NCI-H524 (cell line): ENCODE measurements at regions not wholly inside any gene's neighbourhood (a gene's known extent, or its start where the extent isn't known, plus 50 kb on each side); places are given as distances from the start of the nearest gene placed in this dataset.

Experiments
- DNase-seq, 2 experiments: peaks; one replicate each; lab custom pipeline; 2025; lab: John Stamatoyannopoulos, UW

DNA sequence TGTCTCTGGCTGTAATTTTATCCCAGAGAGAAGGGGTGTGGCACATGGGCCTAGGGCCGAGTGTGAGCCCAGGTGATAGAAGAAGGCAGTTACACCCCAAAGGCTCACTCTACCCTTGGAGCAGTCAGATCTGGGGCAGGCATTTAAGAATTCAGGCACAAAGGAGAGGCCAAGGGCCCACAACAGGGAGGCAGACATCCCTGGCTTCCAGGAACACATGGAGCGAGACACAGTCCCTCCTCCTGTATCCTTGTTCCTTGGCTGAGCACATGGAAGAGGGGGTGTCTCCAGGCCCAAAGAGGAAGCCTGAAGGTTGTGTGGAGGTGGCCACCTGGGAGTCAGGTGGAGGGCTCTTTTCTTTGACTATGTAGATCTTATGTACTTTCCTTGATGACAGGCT is 286.2 kb downstream of the RPS24 start:
- no peak for DNase-seq

GRCh38 chr10:78320506-78320905 is 286.8 kb downstream of the RPS24 start:
- DNase-seq, result no peak

GRCh38 chr10:78321000-78321399 is 287.3 kb downstream of the RPS24 start:
- no peak for DNase-seq

- no peak for DNase-seq
Observed at GRCh38 chr10:78321500-78321899, 287.8 kb downstream of the RPS24 start.

DNA sequence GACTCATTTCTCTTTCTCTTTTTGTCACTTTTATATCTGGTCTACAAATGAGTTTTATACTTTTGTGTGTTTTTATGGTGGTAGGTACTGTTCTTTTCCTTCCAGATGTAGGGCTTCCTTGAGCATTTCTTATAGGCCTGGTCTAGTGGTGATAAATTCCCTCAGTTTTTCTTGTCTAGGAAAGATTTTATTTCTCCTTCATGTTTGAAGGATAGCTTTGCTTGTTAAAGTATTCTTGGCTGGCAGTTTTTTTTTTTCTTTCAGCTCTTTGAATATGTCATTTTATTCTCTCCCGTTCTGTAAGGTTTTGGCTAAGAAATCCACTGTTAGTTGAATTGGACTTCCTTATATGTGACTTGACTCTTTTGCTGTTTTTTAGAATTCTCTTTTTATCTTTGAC is 292.7 kb downstream of the RPS24 start:
- DNase-seq, result no peak

- no peak for DNase-seq
Observed at GRCh38 chr10:78327778-78328591, 294.3 kb downstream of the RPS24 start.

GRCh38 chr10:78328592-78329404 is 295.1 kb downstream of the RPS24 start:
- DNase-seq, result no peak

GRCh38 chr10:78330884-78331283 is 297.2 kb downstream of the RPS24 start:
- no peak for DNase-seq

- DNase-seq, result no peak
Observed at GRCh38 chr10:78331391-78331922, 297.8 kb downstream of the RPS24 start.

GRCh38 chr10:78332012-78332411 is 298.3 kb downstream of the RPS24 start:
- no peak for DNase-seq

DNA sequence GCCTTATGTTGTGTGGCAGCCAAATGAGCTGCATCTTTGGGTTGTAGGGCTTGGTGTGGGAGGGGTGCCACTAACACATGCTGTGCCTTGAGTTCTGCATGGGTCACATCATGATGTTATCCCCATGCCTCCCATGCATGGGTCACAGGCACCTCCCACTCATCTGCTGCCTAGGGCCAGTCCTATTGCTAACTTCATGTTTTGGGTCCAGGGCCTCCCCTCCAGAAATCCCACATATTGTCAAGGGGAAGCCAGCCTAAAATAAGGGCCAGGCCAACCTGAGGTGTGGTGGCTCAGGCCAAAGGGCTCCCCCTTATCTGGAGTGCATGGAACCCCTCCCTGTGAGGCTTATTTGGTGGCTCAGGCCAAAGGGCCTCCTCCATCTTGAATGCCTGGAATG is 299.0 kb downstream of the RPS24 start:
- DNase-seq, result no peak

- peak in 1 of 2 experiments; percentile 66 for DNase-seq
Observed at GRCh38 chr10:78333362-78334143, 299.9 kb downstream of the RPS24 start.

GRCh38 chr10:78335371-78335690 is 301.7 kb downstream of the RPS24 start:
- DNase-seq, result no peak

DNA sequence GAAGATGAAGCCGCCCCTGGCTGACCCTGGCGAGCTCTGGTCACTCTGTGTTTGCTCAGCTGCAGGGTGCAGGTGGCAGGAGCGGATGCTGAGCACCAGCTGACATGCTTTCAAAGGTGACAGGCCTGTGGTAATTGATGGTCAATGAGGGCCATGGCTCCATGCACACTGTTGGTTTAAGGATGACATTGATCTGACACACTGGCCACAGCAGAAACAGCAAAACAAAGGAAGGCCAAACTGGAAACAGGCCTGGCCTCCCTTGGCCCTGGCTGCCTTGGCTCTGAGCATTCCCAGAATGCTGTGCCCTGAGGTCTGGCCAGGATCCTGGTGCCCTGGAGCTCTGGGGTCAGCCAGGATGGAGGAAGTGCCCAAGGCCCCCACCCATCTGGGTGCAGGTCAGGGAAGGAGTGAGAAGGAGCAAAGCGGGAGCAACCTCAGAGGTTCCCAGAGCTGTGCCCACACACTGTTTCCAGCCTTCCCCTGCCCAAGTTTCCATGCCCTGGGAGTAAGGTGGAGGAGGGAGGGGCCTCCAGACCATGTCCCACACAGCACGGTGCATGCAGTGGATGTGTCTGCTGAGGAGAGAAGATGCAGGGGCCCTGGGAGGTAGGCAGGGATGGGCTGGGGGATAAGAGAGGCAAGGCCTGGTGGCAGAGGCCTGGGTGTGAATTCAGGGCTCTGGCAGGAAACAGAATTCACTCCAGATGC is 302.2 kb downstream of the RPS24 start:
- DNase-seq, result no peak

- no peak for DNase-seq
Observed at GRCh38 chr10:78336402-78336791, 302.7 kb downstream of the RPS24 start.

- DNase-seq, result no peak
Observed at GRCh38 chr10:78337016-78337415, 303.4 kb downstream of the RPS24 start.

GRCh38 chr10:78337646-78338391 is 304.2 kb downstream of the RPS24 start:
- DNase-seq, result no peak

DNA sequence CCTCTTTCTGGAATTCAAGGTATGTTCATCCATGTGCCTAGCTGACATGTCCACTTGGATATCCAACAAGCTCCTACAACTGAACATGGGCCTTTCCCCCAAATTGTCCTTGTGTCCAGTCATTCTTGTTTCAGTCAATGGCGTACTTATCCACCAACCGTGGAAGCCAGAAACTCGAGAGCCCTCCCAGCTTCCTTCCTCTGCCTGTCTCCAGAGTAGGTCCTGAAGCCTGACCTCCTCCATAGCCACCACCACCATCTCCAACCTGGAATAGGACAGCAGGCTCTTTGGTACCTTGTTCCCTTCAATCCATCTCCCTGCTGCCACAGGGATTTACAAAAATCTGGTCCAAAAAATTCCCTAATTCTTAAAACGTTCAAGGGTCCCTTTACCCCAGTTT is 305.1 kb downstream of the RPS24 start:
- DNase-seq, result no peak

- DNase-seq, result no peak
Observed at GRCh38 chr10:78339251-78339650, 305.6 kb downstream of the RPS24 start.

DNA sequence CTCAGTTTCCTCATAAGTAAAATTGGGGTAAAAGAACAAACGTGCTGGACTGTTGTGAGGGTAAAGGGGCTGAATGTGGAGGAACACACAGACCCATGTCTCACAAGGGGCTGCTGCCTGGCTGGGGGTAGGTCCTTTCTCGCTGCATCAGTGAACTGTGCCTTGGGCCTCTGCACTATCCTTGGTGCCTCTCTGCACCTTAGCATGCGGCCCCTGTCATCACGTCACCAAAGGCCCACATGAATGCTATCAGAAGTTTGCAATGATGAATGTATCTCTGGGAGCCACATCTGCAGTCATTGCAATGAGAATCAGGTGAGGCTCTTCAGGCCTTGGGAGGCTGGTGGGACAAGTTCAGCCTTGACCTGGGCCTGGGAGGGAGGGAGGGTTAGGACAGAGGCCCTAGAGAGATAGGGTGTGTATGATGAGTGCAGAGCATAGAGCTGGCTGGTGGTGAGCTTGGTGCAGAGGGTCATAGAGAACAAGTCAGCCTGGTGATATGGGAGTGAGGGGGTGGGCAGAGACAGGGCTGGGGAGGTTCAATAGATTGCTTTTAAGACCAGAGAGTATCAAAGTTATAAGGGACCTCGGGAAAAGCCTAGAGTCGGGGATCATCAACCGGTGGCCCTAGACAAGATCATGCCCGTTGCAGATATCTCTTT is 308.4 kb downstream of the RPS24 start:
- no peak for DNase-seq
